ENCODE measurements at regions not wholly inside any gene's neighbourhood (a gene's known extent, or its start where the extent isn't known, plus 50 kb on each side); places are given as distances from the start of the nearest gene placed in this dataset.
"Not testable (repeated sequence)": the region's sequence is repeated elsewhere in the genome, so short reads cannot be mapped to it uniquely, and the experiment has no call there.

DNA sequence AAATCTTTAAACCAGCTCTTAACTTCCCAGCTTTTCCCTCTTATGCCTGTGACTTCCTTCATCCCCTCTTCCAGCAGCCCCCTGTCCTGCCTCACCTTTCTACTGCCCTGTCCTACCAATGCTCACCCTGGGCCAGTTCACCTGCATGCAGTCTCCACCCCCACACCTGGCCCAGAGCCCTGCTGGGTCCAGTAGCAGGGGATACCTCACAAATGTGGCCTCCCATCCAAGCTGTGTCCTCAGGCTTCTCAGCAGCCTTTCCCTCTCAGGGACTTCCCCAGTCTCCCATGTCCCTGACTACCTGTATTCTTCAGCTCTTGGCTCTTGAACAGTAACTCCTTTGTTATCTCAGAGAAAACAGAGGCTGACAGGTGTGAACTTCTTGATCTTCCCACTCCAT is 503.2 kb downstream of the MFSD1 start:
- Histone ChIP-seq H3K4me3 (ENCODE audit: low read depth in 1 of 2, low read length in 2 of 2) (no peak overlapping the region), H3K36me3 (ENCODE audit: control insufficient read depth in 1 of 2, insufficient read depth in 2 of 2, low read length in 2 of 2) (no peaks in the 10 kb centered on the region), H3K4me1 (ENCODE audit: control insufficient read depth in 1 of 2, insufficient read depth in 2 of 2, low read length in 2 of 2) (no peaks in the 10 kb centered on the region), H3K9me3 (ENCODE audit: control insufficient read depth in 1 of 2, low read length in 2 of 2) (no peaks in the 10 kb centered on the region), H3K27ac (ENCODE audit: low read depth, low read length) (no peak overlapping the region), H3K9ac (ENCODE audit: low read depth in 1 of 2, low read length in 2 of 2) (no peak overlapping the region), H3K27me3 (ENCODE audit: control insufficient read depth in 1 of 2, insufficient read depth in 2 of 2, low read length in 2 of 2) (no peaks in the 10 kb centered on the region)

DNA sequence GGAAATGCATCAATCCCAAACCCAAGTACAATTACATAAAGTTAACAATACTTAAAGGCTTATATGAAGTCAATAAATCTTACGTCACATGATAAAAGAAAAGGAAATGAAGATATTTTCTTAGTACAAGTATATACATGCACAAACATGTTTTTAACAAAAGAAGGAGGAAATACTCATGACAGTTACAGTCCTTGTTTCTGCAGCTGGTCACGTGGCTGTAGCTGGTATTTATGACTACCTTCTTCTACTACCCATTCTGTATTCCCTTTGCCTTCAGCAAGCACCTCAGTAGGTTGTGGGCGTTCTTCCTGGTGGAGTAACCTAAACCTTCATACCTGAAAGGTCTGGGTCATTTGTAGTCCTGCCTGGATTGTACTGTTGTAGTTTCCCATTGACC is 514.9 kb downstream of the MFSD1 start:
- not testable (repeated sequence) for H3K9me3 ChIP-seq (ENCODE audit: control insufficient read depth in 1 of 2, low read length in 2 of 2); H3K27me3 ChIP-seq (ENCODE audit: control insufficient read depth in 1 of 2, insufficient read depth in 2 of 2, low read length in 2 of 2); H3K9ac ChIP-seq (ENCODE audit: low read depth in 1 of 2, low read length in 2 of 2); H3K4me3 ChIP-seq (ENCODE audit: low read depth in 1 of 2, low read length in 2 of 2); H3K27ac ChIP-seq (ENCODE audit: low read depth, low read length); H3K36me3 ChIP-seq (ENCODE audit: control insufficient read depth in 1 of 2, insufficient read depth in 2 of 2, low read length in 2 of 2); H3K4me1 ChIP-seq (ENCODE audit: control insufficient read depth in 1 of 2, insufficient read depth in 2 of 2, low read length in 2 of 2)

DNA sequence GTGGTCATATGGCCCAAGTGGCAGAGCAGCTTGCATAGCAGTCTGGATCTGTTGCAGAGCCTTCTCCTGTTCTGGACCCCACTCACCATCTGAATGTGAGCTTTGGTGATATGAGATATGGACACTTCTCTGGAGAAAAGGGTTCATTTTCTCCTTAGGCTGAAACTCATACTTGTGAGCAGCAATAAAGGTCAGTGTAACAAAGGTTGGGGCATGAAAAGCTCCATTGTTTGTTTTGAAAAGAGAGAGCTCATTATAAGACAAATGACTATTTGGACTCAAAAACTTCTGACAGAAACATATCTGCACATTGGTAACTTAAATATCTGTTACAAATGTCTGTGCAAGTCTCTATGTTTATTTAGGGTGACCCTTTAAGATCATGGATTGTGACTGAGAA is 517.3 kb downstream of the MFSD1 start:
- H3K9me3 ChIP-seq (ENCODE audit: control insufficient read depth in 1 of 2, low read length in 2 of 2), result no peaks in the 10 kb centered on the region
- no peaks in the 10 kb centered on the region for H3K27me3 ChIP-seq (ENCODE audit: control insufficient read depth in 1 of 2, insufficient read depth in 2 of 2, low read length in 2 of 2)
- no peaks in the 10 kb centered on the region for H3K36me3 ChIP-seq (ENCODE audit: control insufficient read depth in 1 of 2, insufficient read depth in 2 of 2, low read length in 2 of 2)
- H3K4me1 ChIP-seq (ENCODE audit: control insufficient read depth in 1 of 2, insufficient read depth in 2 of 2, low read length in 2 of 2), result no peaks in the 10 kb centered on the region
- H3K9ac ChIP-seq (ENCODE audit: low read depth in 1 of 2, low read length in 2 of 2), result no peak overlapping the region
- no peak overlapping the region for H3K27ac ChIP-seq (ENCODE audit: low read depth, low read length)
- no peak overlapping the region for H3K4me3 ChIP-seq (ENCODE audit: low read depth in 1 of 2, low read length in 2 of 2)

DNA sequence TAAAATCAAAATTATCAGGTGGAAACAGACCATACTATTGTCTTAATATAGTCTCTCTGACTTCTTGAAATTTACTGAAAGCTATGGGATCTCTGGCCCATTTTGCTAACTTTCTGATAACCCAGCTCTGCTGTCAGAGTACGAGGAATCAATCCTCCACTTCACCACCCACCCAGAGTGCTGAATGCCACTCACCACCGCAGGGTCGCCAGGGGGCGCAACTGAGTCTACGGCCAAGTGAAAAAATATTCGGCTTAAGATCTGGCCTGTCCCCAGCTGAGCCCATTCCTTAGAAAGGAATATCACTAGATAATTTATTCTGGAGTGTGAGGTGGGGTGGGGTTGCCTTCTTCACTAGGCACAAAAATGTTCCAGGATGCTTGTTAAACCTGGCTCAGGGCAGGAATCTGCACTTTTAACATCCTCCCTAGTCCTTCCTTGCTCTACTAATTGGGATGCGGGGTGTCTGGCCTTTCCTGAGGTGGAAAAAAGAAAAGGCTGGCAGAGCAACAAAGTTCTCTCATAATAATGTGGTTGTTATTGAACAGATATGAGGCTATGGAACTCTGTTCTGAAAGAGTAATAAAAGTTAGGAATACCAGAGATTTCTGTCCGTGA is 520.6 kb downstream of the MFSD1 start:
- Histone ChIP-seq H3K27me3 (ENCODE audit: control insufficient read depth in 1 of 2, insufficient read depth in 2 of 2, low read length in 2 of 2) (no peaks in the 10 kb centered on the region), H3K36me3 (ENCODE audit: control insufficient read depth in 1 of 2, insufficient read depth in 2 of 2, low read length in 2 of 2) (no peaks in the 10 kb centered on the region), H3K4me1 (ENCODE audit: control insufficient read depth in 1 of 2, insufficient read depth in 2 of 2, low read length in 2 of 2) (no peaks in the 10 kb centered on the region), H3K9me3 (ENCODE audit: control insufficient read depth in 1 of 2, low read length in 2 of 2) (no peaks in the 10 kb centered on the region), H3K27ac (ENCODE audit: low read depth, low read length) (no peak overlapping the region), H3K4me3 (ENCODE audit: low read depth in 1 of 2, low read length in 2 of 2) (no peak overlapping the region), H3K9ac (ENCODE audit: low read depth in 1 of 2, low read length in 2 of 2) (no peak overlapping the region)

DNA sequence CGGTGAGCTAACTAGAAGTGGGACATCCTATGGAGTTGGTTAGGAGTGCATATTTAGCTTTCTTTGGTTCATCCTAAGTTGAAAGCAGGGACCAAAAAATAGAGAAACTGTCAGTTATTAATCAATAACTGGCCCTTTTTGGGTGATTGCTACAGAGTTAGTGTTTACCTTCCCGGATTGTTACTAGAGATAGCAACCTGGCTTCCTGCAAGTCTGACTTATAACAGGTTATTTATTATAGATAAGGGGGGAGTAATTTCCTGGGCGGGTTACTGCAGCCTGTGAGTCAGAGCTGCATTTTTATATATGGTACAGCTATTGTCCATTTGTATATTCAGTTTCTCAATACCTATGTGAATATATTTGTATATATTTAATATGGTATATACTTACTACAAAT is 522.0 kb downstream of the MFSD1 start:
- no peaks in the 10 kb centered on the region for H3K9me3 ChIP-seq (ENCODE audit: control insufficient read depth in 1 of 2, low read length in 2 of 2)
- no peaks in the 10 kb centered on the region for H3K27me3 ChIP-seq (ENCODE audit: control insufficient read depth in 1 of 2, insufficient read depth in 2 of 2, low read length in 2 of 2)
- H3K36me3 ChIP-seq (ENCODE audit: control insufficient read depth in 1 of 2, insufficient read depth in 2 of 2, low read length in 2 of 2), result no peaks in the 10 kb centered on the region
- no peak overlapping the region for H3K27ac ChIP-seq (ENCODE audit: low read depth, low read length)
- H3K4me3 ChIP-seq (ENCODE audit: low read depth in 1 of 2, low read length in 2 of 2), result no peak overlapping the region
- no peak overlapping the region for H3K9ac ChIP-seq (ENCODE audit: low read depth in 1 of 2, low read length in 2 of 2)
- H3K4me1 ChIP-seq (ENCODE audit: control insufficient read depth in 1 of 2, insufficient read depth in 2 of 2, low read length in 2 of 2), result no peaks in the 10 kb centered on the region

DNA sequence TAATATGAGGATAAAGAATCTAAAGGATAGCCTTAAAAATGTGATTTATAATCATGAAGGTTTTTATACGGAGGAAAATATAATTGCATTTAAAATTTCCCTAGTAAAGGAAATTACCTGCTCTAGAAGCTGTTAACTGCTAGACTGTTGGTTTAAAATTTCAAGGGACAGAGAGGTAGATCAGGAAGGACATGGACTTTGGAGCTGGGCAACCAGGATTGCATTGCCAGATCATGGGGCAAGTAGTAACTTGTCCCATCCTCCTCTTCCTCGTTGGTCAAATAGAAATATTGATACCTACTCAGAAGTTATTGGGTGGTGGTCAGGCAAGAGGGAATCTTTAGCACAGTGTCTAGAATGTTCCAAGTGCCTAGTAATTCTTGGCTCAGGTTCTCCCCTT is 525.1 kb downstream of the MFSD1 start:
- Histone ChIP-seq H3K36me3 (ENCODE audit: control insufficient read depth in 1 of 2, insufficient read depth in 2 of 2, low read length in 2 of 2) (no peaks in the 10 kb centered on the region), H3K9ac (ENCODE audit: low read depth in 1 of 2, low read length in 2 of 2) (no peak overlapping the region), H3K27me3 (ENCODE audit: control insufficient read depth in 1 of 2, insufficient read depth in 2 of 2, low read length in 2 of 2) (no peaks in the 10 kb centered on the region)

DNA sequence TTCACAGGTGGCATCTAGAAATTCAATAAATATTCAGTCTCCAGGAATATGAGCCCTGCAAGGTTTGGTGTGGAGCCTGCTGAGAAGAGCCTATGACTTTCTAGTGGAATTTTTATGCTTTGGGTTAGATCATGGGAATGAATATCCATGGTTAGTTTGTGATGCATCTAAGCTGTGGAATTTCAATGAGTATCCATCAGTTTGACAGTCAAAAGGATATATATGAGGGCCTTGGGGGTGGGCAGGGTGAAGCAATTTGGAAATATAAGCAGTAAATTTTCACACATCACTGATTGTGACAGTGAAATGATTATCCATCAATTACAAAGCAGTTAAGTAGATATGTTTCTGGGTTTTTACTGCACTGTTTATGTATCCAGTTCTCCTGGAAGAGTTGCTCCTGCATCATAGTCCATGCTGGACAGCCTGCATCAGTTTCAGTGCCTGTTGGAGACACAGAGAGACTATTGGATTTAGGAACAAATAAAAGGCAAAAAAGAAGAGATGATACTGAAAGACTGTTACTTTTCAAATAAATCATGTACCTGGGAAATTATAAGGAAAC is 530.8 kb downstream of the MFSD1 start:
- Histone ChIP-seq H3K27me3 (ENCODE audit: control insufficient read depth in 1 of 2, insufficient read depth in 2 of 2, low read length in 2 of 2) (no peaks in the 10 kb centered on the region), H3K9ac (ENCODE audit: low read depth in 1 of 2, low read length in 2 of 2) (no peak overlapping the region), H3K27ac (ENCODE audit: low read depth, low read length) (no peak overlapping the region), H3K9me3 (ENCODE audit: control insufficient read depth in 1 of 2, low read length in 2 of 2) (no peaks in the 10 kb centered on the region), H3K36me3 (ENCODE audit: control insufficient read depth in 1 of 2, insufficient read depth in 2 of 2, low read length in 2 of 2) (no peaks in the 10 kb centered on the region), H3K4me3 (ENCODE audit: low read depth in 1 of 2, low read length in 2 of 2) (no peak overlapping the region), H3K4me1 (ENCODE audit: control insufficient read depth in 1 of 2, insufficient read depth in 2 of 2, low read length in 2 of 2) (no peaks in the 10 kb centered on the region)

More for the DNA sequence above, 525.1 kb downstream of the MFSD1 start:
- H3K9me3 ChIP-seq (ENCODE audit: control insufficient read depth in 1 of 2, low read length in 2 of 2), result no peaks in the 10 kb centered on the region
- H3K4me1 ChIP-seq (ENCODE audit: control insufficient read depth in 1 of 2, insufficient read depth in 2 of 2, low read length in 2 of 2), result no peaks in the 10 kb centered on the region
- H3K27ac ChIP-seq (ENCODE audit: low read depth, low read length), result no peak overlapping the region
- no peak overlapping the region for H3K4me3 ChIP-seq (ENCODE audit: low read depth in 1 of 2, low read length in 2 of 2)

DNA sequence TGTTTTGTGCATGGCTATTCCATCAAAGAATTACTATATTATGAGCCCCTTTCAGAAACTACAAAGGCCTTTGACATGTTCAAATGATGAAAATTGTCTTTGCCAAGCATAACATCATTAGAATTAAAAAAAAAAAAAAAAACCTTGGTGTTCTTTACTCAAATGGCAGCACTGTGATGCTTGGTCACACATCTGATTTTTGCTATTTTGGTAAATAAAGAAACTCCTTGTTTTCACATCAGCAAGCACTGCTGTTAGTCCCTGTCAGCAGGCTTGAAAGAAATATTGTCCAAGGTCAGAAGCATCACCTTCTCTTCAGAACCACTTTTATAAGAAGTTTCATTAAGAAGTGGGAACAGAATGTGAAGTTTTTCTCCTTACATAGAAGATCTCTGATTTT is 537.3 kb downstream of the MFSD1 start:
- H3K9me3 ChIP-seq (ENCODE audit: control insufficient read depth in 1 of 2, low read length in 2 of 2), result no peaks in the 10 kb centered on the region
- H3K27me3 ChIP-seq (ENCODE audit: control insufficient read depth in 1 of 2, insufficient read depth in 2 of 2, low read length in 2 of 2), result no peaks in the 10 kb centered on the region
- no peaks in the 10 kb centered on the region for H3K4me1 ChIP-seq (ENCODE audit: control insufficient read depth in 1 of 2, insufficient read depth in 2 of 2, low read length in 2 of 2)
- H3K9ac ChIP-seq (ENCODE audit: low read depth in 1 of 2, low read length in 2 of 2), result no peak overlapping the region
- no peak overlapping the region for H3K4me3 ChIP-seq (ENCODE audit: low read depth in 1 of 2, low read length in 2 of 2)
- H3K27ac ChIP-seq (ENCODE audit: low read depth, low read length), result no peak overlapping the region
- no peaks in the 10 kb centered on the region for H3K36me3 ChIP-seq (ENCODE audit: control insufficient read depth in 1 of 2, insufficient read depth in 2 of 2, low read length in 2 of 2)

DNA sequence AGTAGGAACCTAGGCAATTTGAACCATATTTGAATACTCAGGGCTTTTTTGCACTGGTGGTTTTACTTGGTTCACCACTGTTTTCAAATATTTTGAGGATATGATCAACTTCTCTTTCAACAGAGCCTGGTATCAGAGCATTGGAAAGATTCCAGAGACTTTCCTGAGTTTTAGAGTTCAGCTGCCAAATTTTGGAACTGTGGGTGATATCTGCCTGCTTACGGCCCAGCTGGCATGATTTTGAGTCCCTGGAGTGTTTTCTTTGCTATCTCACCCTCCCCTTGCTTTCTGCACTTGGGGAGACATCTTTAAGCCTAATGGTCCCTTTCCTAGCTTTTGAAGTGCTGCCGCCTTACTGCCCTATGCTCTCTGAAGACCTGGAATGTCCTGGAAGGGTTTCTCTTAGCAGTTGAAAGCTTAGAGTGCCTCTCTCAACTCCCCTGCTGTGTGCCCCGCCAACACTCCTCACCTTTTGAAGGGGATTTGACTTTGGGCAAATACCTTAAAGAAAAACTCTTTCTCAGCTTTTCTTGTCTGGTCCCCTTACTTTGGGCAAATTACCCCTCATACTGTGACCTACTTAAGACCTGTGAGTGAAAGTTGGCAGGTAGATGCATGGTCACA is 539.1 kb downstream of the MFSD1 start:
- H3K36me3 ChIP-seq (ENCODE audit: control insufficient read depth in 1 of 2, insufficient read depth in 2 of 2, low read length in 2 of 2), result no peaks in the 10 kb centered on the region
- no peaks in the 10 kb centered on the region for H3K27me3 ChIP-seq (ENCODE audit: control insufficient read depth in 1 of 2, insufficient read depth in 2 of 2, low read length in 2 of 2)
- no peaks in the 10 kb centered on the region for H3K4me1 ChIP-seq (ENCODE audit: control insufficient read depth in 1 of 2, insufficient read depth in 2 of 2, low read length in 2 of 2)
- H3K4me3 ChIP-seq (ENCODE audit: low read depth in 1 of 2, low read length in 2 of 2), result no peak overlapping the region
- H3K9me3 ChIP-seq (ENCODE audit: control insufficient read depth in 1 of 2, low read length in 2 of 2), result no peaks in the 10 kb centered on the region
- H3K9ac ChIP-seq (ENCODE audit: low read depth in 1 of 2, low read length in 2 of 2), result no peak overlapping the region
- H3K27ac ChIP-seq (ENCODE audit: low read depth, low read length), result no peak overlapping the region

DNA sequence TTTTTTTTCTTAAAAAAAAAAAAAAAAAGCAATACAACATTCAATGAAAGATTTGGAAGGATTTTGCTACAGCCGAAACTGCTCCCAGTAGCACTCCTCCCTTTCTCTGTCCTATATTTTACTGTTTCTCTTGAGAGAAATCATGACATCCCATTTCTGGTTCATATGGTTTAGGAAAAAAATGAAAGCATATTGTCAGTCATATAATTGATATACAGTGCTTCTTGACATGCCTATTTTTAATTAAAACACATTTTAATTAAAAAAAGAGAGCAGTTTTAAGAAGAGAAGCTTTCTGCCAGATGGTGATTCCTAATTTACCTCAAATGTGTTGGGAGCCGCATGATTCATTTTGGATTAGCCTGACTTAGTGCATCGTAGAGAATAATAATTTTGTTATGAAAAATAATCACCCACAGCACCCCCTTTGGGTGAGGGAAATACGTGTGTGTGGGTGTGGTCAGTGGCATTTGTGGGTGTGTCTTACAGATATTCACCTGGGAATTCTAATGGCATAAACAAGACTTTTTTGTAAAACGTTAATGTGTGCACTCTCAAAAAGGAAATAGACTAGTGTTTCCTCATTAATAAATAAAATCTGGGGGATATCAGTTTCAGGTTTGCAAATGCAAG is 544.5 kb downstream of the MFSD1 start:
- Histone ChIP-seq H3K4me3 (ENCODE audit: low read depth in 1 of 2, low read length in 2 of 2) (no peak overlapping the region), H3K36me3 (ENCODE audit: control insufficient read depth in 1 of 2, insufficient read depth in 2 of 2, low read length in 2 of 2) (no peaks in the 10 kb centered on the region), H3K27ac (ENCODE audit: low read depth, low read length) (no peak overlapping the region), H3K27me3 (ENCODE audit: control insufficient read depth in 1 of 2, insufficient read depth in 2 of 2, low read length in 2 of 2) (no peaks in the 10 kb centered on the region), H3K9me3 (ENCODE audit: control insufficient read depth in 1 of 2, low read length in 2 of 2) (no peaks in the 10 kb centered on the region), H3K9ac (ENCODE audit: low read depth in 1 of 2, low read length in 2 of 2) (no peak overlapping the region), H3K4me1 (ENCODE audit: control insufficient read depth in 1 of 2, insufficient read depth in 2 of 2, low read length in 2 of 2) (no peaks in the 10 kb centered on the region)
